Thoracic aorta (tissue), 2 donors: ENCODE measurements at regions not wholly inside any gene's neighbourhood (a gene's known extent, or its start where the extent isn't known, plus 50 kb on each side); places are given as distances from the start of the nearest gene placed in this dataset.
"Not testable (repeated sequence)": the region's sequence is repeated elsewhere in the genome, so short reads cannot be mapped to it uniquely, and the experiment has no call there.

Experiments
- ATAC-seq: fragments of 150-250 bp; one replicate; pipeline ENCODE4 v1.8.0; 2017; ENCODE audit warnings: low read depth; ENCODE audit not compliant: insufficient number of reproducible peaks, low FRiP score
- DNase-seq: peaks from one replicate; pipeline ENCODE4 v3.0.0-alpha.2; 2020; ENCODE audit warnings: low spot score
- H3K27ac ChIP-seq, 2 donors: fragments of 200-600 bp; sonication (generic); 1 replicate in 1 of 2; 2 replicates in 1 of 2; pipeline ENCODE4 v1.5.1; 2016; ENCODE audit warnings: mild to moderate bottlenecking in 2 of 2, moderate library complexity in 2 of 2
- H3K27me3 ChIP-seq: fragments of 200-600 bp; sonication (generic); replicated peaks from 2 replicates; pipeline ENCODE4 v1.6.0; 2016; ENCODE audit warnings: mild to moderate bottlenecking; ENCODE audit not compliant: insufficient read depth
- H3K36me3 ChIP-seq: fragments of 200-600 bp; sonication (generic); one replicate; pipeline ENCODE4 v1.5.1; 2016
- H3K4me1 ChIP-seq, 2 donors: fragments of 200-600 bp; sonication (generic); 1 replicate in 1 of 2; 2 replicates in 1 of 2; pipeline versions ENCODE4 v1.5.1 to v1.6.0; 2016; ENCODE audit warnings: low read depth in 2 of 2, mild to moderate bottlenecking in 1 of 2; ENCODE audit not compliant: control insufficient read depth in 1 of 2
- H3K4me3 ChIP-seq: fragments of 200-600 bp; sonication (generic); 2 replicates; pipeline ENCODE4 v1.5.1; 2016; ENCODE audit warnings: mild to moderate bottlenecking
- H3K9me3 ChIP-seq: fragments of 200-600 bp; sonication (generic); 2 replicates; pipeline ENCODE4 v1.5.1; 2016
- TF ChIP-seq, protein P1 (sequence below): fragments of 200-600 bp; sonication (generic); IDR thresholded peaks from one replicate; pipeline ENCODE4 v1.5.1; 2019; ENCODE audit warnings: antibody characterized with exemption

DNA sequence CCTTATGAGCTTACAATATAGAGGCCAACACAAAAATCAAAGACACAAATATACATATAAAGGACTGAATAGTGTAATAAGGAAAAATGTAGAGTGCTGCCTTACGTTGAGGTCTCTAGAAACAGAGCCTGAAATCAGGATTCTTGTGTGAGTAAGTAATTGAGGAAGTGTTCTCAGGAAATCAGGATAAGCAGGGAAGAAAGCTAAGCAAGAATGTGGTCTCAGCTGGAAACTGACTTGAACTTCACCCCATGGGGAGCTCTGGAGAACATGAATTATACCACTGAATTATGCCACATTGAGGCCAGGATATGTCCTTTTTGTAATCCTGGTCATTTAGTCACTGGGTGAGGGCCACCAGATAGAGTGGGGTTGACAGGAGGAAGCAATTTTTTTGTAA lies 191.9 kb downstream of the ETV1 start:
- no peaks in the 10 kb centered on the region for H3K36me3 ChIP-seq
- no peak for DNase-seq
- H3K4me1 ChIP-seq: no peaks in the 10 kb centered on the region
- H3K27me3 ChIP-seq: no peaks in the 10 kb centered on the region
- no peaks in the 10 kb centered on the region for H3K9me3 ChIP-seq
- H3K27ac ChIP-seq: no peak overlapping the region
- TF ChIP-seq, protein P1, sequence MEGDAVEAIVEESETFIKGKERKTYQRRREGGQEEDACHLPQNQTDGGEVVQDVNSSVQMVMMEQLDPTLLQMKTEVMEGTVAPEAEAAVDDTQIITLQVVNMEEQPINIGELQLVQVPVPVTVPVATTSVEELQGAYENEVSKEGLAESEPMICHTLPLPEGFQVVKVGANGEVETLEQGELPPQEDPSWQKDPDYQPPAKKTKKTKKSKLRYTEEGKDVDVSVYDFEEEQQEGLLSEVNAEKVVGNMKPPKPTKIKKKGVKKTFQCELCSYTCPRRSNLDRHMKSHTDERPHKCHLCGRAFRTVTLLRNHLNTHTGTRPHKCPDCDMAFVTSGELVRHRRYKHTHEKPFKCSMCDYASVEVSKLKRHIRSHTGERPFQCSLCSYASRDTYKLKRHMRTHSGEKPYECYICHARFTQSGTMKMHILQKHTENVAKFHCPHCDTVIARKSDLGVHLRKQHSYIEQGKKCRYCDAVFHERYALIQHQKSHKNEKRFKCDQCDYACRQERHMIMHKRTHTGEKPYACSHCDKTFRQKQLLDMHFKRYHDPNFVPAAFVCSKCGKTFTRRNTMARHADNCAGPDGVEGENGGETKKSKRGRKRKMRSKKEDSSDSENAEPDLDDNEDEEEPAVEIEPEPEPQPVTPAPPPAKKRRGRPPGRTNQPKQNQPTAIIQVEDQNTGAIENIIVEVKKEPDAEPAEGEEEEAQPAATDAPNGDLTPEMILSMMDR: no peak
- H3K4me3 ChIP-seq: no peak overlapping the region
- no peak for ATAC-seq

DNA sequence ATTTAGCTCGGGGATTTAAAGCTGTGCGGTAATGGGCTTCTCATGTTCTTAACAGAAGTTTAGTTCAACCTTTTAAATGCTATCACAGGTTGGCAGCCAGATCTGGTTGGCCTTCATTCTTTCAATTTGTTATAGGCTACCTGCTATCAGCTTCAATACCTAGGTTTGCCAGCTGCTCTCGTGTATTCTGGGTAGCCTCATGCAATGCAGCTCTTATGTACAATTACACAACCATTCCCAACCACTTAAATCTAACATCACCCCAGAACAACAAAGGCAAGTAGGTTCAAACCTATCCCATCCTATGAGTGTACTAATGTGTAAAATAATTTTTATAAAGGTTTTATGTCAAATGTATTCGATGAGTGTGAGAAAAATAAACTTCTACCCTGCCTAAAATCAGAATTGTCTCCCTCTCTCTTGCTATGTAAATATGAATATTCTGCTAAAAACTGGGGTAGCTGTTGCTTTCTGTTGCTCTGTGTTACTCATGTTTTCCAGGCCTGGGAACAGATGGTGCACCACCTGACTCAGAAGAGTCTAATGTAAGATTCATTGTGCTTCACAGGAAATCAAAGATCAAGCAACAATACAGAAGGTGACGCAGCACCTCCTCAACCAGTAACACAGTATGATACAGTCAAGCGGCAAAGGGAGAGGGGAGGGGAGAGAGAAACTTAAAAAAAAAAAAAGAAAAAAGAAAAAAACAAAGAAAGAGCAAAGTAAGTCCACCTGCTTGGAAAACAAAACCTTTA lies 188.6 kb downstream of the ETV1 start:
- Histone ChIP-seq H3K27me3 (no peaks in the 10 kb centered on the region), H3K36me3 (no peaks in the 10 kb centered on the region), H3K4me1 (no peaks in the 10 kb centered on the region), H3K9me3 (no peaks in the 10 kb centered on the region), H3K4me3 (no peak overlapping the region), H3K27ac (no peak overlapping the region)
- TF ChIP-seq, protein P1: no peak
- ATAC-seq (no peak), DNase-seq (no peak)

DNA sequence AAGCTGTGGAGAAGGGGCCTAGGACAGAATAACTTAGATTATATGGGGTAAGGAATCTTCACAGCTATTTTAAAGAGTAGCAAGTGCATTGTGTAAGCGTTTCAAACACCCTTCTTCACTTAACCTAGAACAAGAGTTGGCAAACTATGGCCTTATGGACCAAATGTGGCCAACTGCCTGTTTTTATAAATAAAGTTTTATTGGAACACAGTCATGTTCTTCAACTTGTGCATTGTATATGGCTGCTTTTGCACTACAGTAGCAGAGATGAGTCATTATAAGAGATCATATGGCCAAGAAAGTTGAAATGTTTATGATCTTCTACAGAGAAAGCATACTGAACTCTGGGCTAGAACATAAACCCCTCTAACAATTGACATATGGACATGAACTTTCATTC lies 187.8 kb downstream of the ETV1 start:
- ATAC-seq (no peak), DNase-seq (no peak)
- H3K27me3 ChIP-seq: no peaks in the 10 kb centered on the region
- no peaks in the 10 kb centered on the region for H3K36me3 ChIP-seq
- no peak overlapping the region for H3K4me3 ChIP-seq
- no peak overlapping the region for H3K27ac ChIP-seq
- H3K4me1 ChIP-seq: no peaks in the 10 kb centered on the region
- no peaks in the 10 kb centered on the region for H3K9me3 ChIP-seq
- TF ChIP-seq, protein P1: no peak

DNA sequence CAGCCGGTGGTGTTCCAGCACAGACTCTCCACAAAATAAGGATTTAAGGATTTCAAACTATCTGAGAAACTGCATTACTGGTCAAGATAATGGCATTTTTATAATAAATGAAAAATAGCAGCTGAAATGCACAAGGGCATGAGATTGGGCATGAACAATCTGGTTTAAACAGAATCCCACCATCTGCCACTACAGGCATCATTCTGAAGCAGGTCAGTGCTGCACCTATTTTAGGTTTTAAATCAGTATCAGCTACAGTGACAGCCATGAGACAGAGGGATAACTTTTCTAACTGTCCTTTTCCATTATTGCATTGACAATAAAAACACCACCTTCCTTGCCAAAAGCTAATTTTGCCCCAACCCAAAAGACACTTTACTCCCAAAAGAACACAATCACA lies 186.8 kb downstream of the ETV1 start:
- ATAC-seq (no peak), DNase-seq (no peak)
- Histone ChIP-seq H3K27me3 (no peaks in the 10 kb centered on the region), H3K9me3 (no peaks in the 10 kb centered on the region), H3K36me3 (no peaks in the 10 kb centered on the region), H3K4me1 (no peaks in the 10 kb centered on the region), H3K4me3 (no peak overlapping the region), H3K27ac (no peak overlapping the region)
- TF ChIP-seq, protein P1: no peak

DNA sequence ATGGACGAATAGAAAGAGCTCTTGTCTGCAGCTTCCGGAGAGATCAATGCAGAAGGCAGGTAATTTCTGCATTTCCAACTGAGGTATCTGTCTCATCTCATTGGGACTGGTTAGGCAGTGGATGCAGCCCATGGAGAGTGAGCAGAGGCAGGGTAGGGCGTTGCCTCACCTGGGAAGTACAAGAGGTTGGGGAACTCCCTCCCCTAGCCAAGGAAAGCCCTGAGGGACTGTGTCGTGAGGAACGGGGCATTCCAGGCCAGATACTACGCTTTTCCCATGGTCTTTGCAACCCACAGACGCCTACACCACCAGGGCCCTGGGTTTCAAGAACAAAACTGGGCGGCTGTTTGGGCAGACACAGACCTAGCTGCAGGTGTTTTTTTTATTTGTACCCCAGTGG lies 186.3 kb downstream of the ETV1 start:
- H3K9me3 ChIP-seq: no peaks in the 10 kb centered on the region
- ATAC-seq (no peak), DNase-seq (no peak)
- H3K4me1 ChIP-seq: no peaks in the 10 kb centered on the region
- no peak overlapping the region for H3K4me3 ChIP-seq
- H3K27ac ChIP-seq: no peak overlapping the region
- H3K27me3 ChIP-seq: no peaks in the 10 kb centered on the region
- TF ChIP-seq, protein P1: no peak
- no peaks in the 10 kb centered on the region for H3K36me3 ChIP-seq

GRCh38 chr7:13806089-13806867 lies 183.2 kb downstream of the ETV1 start:
- ATAC-seq, H3K27me3 ChIP-seq: not testable (repeated sequence)

GRCh38 chr7:13817230-13817629 lies 172.2 kb downstream of the ETV1 start:
- not testable (repeated sequence) for ATAC-seq, H3K27me3 ChIP-seq, H3K9me3 ChIP-seq, H3K4me3 ChIP-seq, H3K27ac ChIP-seq, DNase-seq, H3K36me3 ChIP-seq, H3K4me1 ChIP-seq

More at GRCh38 chr7:13806089-13806867, 183.2 kb downstream of the ETV1 start:
- H3K36me3 ChIP-seq, H3K4me1 ChIP-seq, H3K27ac ChIP-seq, DNase-seq, H3K4me3 ChIP-seq, H3K9me3 ChIP-seq: not testable (repeated sequence)
